Kasumi-1 (cell line): ENCODE measurements at regions not wholly inside any gene's neighbourhood (a gene's known extent, or its start where the extent isn't known, plus 50 kb on each side); places are given as distances from the start of the nearest gene placed in this dataset.

Source experiments
- DNase-seq, 2 experiments: peaks; one replicate each; lab custom pipeline; 2025; lab: John Stamatoyannopoulos, UW

DNA sequence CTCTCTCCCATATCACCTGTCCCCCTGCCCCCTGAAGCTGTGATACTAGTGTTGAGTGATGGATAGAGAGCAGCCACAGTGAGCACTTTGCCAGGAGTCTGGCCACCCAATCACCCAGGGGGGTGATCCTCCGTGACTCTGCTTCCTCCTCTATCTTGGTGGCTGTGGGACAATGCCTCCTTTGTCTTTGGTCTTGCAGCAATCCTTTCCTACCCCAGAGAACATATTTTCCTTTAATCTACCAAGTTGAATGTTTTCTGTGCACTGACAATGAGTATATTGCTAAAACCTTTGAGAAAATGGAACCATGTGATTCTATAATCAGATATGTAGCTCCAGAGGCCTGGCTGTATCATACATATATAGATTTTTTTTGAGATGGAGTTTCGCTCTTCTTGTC is 58.1 kb upstream of the HEPHL1 start:
- DNase-seq = no peak

DNA sequence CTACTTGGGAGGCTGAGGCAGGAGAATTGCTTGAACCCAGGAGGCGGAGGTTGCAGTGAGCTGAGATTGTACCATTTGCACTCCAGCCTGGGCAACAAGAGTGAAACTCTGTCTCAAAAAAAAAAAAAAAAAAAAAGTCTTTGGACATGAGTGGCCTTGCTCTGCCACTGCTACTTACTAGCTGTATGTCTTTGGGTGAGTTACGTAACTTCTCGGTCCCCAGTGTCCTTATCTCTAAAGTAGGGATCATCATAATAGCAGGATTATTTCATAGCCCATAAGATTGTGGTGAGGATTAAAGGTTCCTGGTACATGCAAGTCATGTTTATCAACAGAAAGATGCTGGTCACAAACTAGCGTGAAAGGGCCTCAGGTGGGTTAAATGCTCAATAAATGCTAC is 53.9 kb upstream of the HEPHL1 start:
- no peak for DNase-seq

DNA sequence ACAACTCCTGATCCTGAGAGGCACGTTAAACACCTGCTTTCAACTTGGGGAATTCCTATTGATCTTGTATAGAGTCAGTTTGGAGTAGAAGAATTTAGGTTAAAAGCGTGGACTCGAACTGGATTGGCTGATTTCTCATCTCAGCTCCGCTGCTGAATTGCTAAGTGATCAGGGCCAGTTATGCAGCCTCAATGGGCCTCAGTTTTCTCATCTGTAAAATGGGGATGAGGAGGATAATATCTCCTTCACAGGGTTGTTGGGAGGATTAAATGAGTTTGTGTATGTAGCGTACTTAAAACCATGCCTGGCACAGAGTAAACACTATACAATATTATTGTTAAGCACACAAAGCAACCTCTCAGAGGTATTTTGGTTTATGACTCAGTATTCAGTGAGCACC is 53.2 kb upstream of the HEPHL1 start:
- DNase-seq = no peak

DNA sequence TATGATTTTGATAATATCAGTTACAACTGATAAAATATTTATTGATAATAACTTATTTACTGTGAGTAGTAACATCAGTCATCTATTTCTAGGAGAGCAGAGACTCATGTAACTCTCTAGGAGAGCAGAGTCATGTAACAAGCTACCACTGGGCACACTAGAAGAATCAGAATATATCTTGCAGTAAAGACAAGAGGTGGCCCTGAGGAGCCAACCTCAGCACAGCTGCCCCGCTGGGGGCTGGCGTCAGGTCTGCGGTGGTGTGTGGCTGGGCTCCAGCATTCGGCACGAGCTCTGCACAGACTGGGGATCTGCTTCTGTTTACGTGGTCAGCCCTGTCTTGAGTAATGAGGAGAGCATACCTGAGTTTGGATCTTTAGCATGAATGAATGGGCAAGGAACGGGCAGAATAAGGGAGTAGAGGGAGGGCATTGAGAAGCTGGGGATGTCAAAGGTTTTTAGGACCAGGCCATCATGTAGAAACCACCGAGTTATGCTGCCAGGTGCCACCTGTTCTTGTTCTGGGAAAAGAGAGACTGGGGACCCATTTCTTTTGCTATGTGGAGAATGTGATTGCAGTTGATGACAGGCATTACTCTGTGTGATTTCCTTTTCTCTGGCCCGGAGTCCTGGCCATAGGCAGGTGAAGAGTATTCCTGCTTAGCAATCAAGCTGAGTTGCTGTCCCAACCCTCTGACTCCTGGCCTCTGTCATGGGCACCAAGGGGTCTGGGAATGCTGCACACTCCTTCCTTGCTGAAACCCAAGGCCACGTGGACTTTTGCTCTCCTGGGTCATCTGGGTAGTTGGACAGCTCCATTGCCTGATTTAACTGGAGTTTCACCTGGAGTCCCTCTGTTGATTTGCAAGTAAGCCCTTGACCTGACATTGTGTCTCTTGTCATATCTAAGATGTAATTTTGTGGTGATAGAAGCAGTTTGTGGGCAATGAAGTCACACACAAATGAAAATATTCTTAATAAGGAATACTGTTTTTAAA is 50.9 kb upstream of the HEPHL1 start:
- DNase-seq = no peak
